NCI-H146 treated with DMSO at 0.1 percent for 48 hours (cell line): ENCODE measurements at regions not wholly inside any gene's neighbourhood (a gene's known extent, or its start where the extent isn't known, plus 50 kb on each side); places are given as distances from the start of the nearest gene placed in this dataset.
A peak's percentile ranks its signal among the peaks of the same experiment; 100 is the strongest.
"Not testable (repeated sequence)": the region's sequence is repeated elsewhere in the genome, so short reads cannot be mapped to it uniquely, and the experiment has no call there.

ENCODE experiments used
- DNase-seq: peaks from one replicate; lab custom pipeline; 2025; ENCODE audit not compliant: unreplicated experiment; lab: John Stamatoyannopoulos, UW

DNA sequence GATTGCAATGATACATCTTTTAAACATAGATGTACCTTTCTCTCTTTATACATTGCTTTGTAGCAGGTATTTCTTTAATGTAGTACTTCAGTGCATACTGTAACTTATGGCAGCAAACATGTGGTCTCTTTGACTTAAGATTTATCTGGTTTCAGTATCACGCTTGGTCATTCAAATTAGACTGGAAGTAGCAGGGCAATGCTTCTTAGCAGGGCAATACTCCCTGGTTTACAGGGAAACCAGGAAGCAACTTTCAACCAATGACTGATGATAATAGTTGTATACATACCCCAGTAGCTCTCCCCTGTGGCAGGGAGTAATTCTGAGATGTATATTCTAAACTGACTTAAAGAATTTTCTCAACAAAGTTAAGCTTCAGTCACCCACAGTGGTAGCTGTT lies 761.1 kb upstream of the CDH10 start:
- no peak for DNase-seq

DNA sequence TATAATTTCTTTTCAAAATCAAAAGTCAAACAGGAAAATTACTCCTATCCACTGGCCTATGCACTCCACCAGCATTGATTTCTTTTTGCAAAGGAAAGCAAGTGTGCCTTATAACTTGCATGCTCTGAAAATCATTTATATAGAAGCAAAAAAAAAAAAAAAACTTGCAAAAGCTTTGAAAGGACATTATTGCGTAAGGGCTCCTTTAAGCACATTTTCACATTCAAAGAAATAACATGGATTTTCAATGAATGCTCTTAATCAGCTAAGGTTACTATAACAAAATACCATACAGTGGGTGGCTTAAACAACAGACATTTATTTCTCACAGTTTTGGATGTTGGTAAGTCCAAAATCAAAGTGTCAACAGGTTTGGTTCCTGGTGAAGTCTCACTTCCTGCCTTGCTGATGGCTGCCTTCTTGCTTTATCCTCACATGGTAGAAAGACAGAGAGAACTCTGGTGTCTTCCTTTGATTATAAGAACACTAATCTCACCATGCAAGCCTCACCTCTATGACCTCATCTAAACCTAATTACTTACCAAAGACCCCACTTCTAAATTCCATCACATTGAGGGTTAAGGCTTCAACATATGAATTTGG lies 755.2 kb upstream of the CDH10 start:
- no peak for DNase-seq

DNA sequence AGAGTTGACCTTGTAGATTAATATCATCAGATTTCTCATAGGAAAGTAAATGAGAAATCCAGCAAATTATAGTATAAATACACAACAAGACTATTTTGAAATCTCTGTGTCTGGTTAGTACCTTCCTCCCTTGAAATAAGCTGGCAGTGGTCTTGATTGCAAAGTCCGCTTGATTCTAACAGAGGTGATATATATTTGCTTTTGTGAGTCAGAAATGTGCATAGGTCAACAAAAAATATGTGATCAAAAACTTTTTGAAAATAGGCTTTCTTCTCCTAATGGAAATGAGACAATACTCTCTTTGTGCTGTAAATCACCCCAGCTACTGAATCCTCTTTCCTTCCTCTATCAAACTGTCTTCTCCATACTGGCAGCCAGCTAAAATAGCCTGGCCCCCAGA lies 749.2 kb upstream of the CDH10 start:
- DNase-seq: no peak

DNA sequence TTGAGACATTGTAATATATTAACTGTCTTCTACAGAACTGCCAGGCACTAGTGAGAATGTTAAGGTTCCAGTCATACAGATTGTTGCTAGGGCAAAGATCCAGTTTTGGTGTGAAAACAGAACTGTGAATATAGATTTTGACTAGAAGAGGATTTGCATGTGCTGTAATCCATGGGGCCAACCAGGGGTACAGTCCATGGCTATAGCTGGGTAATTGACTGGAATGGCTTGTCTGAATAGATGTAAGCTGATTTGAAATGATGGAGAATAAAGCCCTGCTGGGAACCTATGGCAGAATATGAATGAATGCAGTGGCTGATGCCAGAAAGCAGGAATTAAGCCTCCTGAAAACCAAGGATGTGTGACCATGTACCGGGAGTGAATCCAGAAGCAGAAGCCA lies 748.5 kb upstream of the CDH10 start:
- DNase-seq: no peak

DNA sequence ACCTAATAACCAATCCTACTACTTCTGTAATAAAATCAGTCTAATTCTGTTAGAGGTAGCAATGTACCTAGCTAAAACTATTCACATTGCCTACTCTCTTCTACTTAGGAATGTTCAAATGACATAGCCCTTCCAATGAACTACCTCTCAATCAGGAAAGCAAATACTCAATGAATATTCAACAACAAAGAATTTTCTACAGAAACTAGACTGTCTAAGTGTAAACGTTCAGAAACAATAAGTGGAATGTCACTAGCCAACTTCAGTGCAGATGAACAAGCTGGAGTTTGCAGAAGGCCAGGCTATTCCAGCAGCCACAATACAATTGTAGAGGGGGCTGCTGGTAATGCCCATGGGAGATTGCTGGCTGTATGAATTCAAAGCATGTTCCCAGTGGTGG lies 743.2 kb upstream of the CDH10 start:
- no peak for DNase-seq

DNA sequence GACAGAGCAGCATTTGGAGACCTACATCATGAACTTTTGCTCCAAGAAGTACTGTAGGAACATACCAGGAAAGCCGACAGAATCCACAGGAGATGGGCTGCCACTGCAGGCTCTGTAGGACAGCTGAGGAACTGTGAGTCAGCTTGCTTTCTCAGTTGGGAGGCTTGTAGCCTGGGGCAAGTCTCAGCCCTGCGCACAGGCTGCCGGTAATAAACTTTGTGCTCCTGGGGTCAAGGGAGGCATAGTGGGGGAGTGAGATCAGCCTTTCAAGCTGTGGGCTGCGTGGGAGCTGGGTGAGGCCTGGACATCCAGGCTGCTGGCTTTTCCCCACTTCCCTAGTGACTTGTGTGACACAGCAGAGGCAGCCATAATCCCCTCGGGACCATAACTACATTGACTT lies 718.0 kb upstream of the CDH10 start:
- DNase-seq: no peak

DNA sequence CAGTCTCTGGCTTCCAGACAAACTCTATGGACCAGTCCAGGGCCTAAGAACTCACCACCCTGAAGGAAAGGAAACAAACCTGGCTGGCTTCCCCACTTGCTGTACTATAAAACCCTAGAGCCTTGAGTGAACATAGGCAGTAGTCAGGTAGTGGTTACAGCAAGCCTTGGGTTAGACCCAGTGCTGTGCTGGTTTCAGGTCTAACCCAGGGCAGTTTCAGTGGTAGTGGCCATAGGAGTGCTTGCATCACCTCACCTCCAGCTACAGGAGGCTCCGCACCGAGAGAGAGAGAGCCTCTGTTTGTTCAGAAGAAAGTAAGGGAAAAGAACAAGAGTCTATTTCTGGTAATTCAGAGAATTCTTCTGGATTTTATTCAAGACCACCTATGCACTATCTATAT lies 714.1 kb upstream of the CDH10 start:
- DNase-seq: no peak

DNA sequence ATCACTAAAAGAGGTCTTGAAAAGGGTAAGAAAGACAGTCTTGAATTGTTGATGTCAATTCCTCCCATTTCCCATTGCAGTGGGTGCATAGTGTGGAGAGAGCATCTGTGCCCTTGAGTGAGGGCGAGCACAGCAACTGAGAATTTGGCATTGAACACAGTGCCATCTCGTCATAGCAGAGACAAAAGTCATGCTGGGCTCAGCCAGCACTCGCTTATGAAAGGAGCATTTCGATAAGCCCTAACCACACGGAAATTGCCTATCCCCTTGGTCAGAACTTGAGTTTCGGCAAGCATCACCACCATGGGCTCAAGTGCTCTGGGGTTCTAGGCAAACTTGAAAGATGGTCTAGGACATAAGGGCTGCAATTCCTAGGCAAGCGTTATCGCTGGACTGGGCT lies 712.8 kb upstream of the CDH10 start:
- DNase-seq: no peak

DNA sequence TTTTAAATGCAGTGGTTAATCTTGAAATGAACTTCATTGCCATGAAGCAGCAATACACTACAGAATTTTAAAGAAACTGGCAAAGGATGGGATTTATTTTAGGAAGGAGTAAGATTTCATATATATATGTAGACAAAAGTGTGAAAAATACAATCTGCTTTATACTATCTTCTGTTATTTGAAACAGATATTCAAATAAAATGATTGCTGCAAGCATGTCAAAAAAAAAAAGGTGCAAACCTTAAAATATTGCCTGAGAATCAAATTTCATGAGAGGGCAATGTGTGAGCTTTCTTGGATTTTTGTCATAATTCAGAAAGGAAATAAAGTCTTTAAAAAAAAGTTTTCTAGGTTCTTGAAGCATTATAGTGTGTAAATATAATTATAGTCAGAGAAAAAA lies 705.0 kb upstream of the CDH10 start:
- no peak for DNase-seq

DNA sequence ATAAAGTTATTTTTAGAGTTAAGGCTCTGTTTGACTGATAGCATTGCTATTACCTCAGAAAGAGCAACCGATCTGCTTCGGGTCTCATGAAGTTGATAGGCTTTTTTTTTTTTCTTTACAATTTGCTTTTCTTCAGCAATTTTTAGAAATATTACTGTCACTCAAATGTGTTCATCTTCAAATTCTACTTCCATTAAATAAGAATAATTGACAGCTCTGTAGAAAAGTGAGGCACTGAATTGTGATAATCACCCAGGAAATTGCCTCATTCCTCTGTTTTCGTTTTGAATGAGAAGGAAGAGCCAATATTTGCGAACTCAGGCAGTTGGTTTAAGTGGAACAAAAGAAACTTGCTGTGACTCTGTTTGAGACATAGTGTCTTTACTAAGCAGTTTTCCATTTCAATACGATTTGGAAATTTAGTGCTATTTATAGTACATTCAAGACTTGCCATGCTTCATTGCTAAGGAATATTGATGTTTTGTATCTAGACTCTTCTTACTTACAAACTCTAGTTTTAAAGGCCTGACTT lies 700.5 kb upstream of the CDH10 start:
- peak; percentile 85 for DNase-seq

DNA sequence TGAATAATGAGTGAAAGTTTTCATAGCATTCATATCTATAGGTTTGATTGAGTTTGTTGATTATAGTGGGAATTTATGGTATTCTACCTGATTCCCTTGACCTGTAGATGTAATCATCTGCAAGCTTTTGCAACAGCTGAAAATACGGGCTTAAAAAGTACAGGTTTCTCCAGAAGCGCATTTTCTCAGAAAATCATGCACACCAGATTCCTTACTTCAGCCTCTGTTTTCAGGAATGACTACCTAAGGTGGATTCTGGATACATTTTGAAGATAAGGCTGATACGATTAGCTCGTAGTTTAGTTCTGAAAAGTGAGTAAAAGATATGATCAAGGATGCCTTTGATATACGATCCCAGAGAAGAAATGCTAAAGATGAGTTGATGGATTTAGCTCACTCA lies 694.8 kb upstream of the CDH10 start:
- no peak for DNase-seq

DNA sequence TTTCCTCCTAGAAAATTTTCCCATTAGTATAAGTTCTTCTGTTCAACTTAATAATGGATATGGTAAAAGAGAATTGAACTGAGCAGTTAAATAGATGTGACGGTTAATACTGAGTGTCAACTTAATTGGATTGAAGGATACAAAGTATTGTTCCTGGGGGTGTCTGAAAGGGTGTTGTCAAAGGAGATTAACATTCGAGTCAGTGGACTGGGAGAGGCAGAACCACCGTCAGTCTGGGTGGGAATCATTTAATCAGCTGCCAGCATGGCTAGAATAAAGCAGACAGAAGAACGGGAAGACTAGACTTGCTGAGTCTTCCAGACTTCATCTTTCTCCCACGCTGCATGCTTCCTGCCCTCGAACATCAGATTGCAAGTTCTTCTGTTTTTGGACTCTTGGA lies 689.6 kb upstream of the CDH10 start:
- no peak for DNase-seq

DNA sequence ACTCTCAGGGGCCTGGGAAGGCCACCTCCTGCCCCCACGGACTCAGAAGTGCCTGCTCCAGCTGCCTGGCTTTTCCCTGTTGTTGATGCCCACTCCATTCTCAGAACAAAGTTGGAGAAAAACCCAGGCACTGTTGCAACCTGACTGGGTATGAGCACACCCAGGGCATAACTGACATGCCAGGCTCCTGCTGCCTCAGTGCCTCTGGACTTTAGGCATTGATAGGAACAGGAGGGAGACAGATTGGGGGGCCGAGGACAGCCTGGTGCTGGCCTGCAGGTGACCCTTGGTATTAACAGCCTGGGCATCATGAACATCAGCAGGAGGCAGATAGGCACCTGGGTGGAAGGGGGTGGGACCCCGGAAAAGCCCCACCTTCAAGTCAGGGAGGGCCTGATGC lies 685.9 kb upstream of the CDH10 start:
- no peak for DNase-seq

DNA sequence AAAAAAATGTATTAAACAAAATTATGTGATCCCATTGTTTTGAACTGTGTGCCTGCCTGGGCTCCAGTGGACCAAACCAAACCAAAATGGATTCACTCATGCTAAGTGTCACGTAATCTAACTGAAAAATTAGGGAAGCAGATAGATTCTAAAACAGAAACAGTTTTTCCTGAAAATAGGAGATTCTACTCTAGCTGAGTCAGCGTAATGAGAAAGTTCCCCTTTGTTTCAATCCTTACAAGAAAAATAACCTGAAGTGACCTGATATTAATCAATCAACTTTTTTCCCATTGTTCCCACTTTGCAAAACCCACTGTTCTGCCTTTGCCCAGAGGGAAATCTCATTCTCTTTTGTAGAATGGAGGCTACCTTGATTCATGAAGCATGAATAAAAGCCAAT lies 682.4 kb upstream of the CDH10 start:
- no peak for DNase-seq

DNA sequence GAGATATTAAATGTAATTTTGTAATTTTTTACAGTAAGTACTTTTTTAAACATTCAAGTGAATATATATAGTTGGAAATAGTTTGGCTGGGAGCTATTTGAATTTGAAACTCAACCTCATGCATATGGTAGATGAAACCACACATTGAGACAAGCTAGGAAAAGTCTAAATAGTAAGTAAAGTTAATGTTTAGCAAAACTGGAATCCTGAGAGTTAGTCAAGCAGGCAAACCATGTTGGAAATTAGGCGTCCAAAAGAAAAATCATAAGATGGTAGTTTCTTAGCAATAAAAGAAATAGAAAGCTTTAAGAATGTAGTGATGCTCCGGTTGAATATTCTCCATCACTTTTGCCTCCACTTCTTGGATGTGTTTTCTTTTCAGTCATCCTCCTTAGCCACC lies 657.1 kb upstream of the CDH10 start:
- DNase-seq: no peak

DNA sequence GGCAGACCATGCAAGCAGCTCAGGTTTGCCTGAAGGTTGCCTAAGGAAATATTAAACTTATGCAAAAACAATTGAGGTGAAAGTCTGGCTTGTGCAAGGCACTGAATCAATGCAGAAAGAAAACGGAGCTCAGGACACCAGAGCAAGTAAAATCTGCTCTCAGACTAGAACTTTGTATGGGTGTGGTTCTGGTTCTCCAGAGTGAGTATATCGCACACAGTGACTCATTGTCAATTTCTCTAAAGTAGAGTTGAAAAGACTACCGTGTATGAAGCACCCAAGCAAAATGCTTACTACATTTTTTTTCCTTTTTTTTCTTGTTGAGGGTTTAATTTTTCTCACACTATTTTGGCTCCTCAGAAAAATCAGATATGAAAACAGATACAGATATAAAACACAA lies 650.3 kb upstream of the CDH10 start:
- no peak for DNase-seq

DNA sequence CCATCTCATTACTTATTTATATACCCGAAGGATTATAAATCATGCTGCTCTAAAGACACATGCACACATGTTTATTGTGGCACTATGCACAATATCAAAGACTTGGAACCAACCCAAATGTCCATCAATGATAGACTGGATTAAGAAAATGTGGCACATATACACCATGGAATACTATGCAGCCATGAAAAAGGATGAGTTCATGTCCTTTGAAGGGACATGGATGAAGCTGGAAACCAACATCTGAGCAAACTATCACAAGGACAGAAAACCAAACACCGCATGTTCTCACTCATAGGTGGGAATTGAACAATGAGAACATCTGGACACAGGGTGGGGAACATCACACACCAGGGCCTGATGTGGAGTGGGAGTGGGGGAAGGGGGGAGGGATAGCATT lies 645.0 kb upstream of the CDH10 start:
- DNase-seq: not testable (repeated sequence)

DNA sequence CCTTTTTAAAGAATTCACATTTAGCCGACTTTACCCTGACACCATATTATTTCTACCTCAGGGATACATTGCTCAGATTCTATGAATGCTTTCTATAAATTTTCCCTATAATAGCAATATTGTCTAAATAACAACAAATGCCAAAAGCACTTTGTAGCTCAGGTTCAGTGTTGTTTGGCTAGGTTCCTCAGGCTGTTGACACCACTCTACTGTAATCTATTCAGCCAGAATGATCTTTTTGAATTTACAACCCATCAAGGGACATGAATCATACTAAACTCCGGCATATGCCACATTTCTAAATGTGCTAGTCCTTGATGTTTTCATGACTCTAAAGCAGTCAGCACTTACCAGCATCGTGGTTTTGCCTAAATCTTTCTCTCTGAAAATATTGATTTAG lies 641.5 kb upstream of the CDH10 start:
- DNase-seq: no peak

DNA sequence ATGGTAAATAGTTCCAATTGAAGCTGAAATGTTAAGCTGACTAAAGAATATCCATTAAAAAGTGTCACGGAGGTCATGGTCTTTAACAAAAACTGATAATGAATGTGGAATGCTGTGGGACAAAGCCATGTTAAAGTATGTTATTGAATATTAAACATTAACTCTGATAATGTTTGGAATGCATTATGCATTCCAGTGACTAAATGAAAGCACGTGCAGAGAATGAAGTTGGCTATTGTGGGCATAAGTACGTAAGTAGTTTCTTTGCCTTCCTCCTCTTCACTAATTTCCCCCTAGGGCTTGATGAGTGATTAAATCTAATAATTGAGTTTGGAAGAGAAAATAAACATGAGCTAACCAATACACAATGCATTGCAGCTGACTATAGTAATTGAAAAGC lies 640.4 kb upstream of the CDH10 start:
- no peak for DNase-seq

DNA sequence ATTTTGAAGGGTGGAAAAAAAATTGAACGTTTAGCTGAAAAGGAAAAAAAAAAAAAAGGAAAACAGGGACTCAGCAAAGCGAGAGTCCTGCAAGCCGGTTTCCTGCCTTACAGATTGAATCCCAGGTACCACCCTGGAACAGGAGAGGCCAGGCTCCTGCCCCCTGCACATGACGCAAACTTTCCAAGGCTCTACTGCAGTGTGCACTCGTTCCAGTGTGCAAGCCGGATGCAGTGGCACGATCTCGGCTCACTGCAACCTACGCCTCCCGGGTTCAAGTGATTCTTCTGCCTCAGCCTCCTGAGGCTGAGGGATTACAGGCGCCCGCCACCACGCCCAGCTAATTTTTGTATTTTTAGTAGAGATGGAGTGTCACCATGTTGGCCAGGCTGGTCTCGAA lies 618.7 kb upstream of the CDH10 start:
- not testable (repeated sequence) for DNase-seq

DNA sequence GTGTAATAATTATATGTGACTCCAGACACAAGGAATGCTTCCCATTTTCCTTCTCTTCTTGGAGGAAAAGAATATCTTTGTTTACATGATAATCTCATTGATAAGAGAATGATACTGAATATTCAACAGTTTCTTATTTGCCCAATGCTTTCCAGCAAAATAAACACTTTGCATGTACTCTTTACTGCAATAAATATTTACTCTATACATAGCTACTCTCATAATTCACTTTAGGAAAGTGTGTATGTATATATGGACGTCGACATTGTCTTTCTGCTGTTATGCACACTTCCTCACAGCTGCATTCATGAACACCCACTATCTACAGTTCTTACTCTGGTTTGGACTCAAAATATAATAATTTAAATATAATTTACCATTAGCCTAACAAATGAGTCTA lies 617.4 kb upstream of the CDH10 start:
- DNase-seq: no peak

DNA sequence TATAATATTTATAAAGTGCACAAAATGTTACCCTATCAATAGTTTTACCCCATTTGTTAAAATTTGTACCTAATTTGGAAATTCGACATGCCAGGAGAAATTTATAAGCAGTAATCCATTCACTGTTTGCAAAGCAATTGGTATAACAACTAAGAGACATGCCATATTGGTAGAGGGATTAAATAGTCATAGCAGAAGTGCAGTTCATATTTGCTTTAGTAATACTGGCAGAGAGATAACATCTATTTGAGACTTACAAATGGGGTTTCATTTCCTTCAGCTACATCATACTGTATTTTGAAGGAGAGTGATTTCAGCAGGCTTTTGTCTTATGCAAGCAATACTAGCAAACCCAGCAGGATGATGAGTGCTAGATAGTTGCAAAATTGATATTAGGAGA lies 610.4 kb upstream of the CDH10 start:
- peak; percentile 89 for DNase-seq

DNA sequence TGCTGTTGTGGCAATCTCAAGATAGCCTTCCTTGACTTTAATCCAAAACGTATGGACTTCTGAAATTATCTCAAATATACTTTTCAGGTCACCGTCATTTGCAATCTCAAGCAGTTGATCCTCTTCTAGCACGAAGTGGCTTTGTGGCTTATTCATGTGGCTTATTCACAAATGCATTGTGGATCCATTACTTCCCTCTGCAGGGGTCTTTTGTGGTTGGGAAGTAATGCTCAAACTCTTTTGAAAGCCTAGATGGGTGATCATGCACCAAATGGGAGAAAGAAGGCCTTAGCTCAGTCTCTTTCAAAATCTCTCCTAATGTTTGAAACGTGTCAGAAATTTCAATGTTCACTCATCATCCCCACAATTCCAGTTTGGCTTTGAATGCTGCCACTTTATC lies 597.2 kb upstream of the CDH10 start:
- DNase-seq: no peak

DNA sequence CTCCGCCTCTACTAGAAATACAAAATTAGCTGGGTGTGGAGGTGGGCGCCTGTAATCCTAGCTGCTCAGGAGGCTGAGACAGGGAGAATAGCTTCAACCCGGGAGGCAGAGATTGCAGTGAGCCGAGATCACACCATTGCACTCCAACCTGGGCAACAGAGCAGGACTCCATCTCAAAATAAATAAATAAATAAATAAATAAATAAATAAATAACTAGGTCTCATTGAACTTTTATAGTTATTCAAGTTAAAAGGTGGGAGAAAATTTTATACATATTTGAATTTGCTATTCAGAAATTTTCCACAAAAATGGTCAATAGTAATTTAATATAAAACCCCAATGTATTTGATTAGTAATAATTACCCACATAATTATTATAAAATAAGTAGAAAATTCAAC lies 593.9 kb upstream of the CDH10 start:
- not testable (repeated sequence) for DNase-seq
